GM21367 (cell line): ENCODE measurements at regions not wholly inside any gene's neighbourhood (a gene's known extent, or its start where the extent isn't known, plus 50 kb on each side); places are given as distances from the start of the nearest gene placed in this dataset.

Experiments
- ATAC-seq: cut with Tn5 transposase; IDR thresholded peaks from one replicate; pipeline ENCODE4 v1.9.1; 2021; ENCODE audit not compliant: unreplicated experiment

DNA sequence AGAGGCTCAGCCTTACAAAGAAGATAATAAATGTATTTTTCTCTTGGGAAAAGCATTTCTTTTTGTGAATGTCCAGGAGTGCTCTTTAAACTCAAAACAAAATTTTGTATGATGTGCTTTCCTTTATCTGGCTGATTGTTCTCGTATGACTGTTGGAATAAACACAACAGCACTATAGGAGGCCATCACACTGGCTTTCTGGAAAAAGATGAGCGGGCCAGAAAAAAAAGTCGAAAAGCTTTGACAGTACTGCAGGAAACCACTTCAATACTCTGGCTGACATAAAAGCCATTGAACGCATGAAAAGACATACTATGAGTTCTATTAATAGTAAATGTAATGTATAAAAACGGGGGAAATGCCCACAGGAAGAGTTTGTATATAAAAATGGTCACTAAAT is 64.7 kb upstream of the CTSO start:
- no peak for ATAC-seq

DNA sequence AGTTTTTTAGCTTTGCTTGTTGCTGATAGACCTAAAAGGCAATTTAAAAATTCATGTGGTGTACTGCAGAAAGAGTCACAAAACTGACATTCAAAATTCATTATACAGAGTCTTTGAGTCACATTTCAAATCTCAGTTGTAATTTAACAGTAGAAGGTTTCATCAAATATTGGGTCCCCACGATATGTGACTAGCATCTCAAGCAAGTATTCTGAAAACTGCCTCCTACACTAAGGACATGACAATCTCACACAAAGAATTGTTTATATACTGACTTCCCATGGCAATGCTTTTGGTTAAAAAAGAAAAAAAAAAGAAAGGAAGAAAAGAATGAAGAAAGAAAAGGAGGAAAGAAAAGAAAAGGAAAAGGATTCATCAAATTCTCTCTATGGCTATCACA is 62.1 kb upstream of the CTSO start:
- ATAC-seq, result no peak

DNA sequence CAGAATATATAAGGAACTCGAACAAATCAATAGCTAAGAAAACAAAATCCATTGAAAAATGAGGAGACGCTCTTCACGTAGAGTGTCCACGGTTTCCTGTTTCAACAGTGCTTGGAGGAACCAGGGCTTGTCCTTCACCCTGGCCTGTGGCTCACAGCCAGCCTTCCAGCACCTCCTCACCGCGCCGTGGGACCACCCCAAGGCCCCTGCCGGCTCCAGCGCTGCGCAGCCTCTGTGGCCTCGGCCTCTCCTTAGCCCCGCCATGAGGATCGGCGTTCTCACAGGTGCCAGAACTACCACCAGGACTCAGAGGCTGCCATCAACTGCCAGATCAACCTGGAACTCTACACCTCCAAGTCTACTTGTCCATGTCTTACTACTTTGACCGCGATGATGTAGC is 52.5 kb upstream of the CTSO start:
- ATAC-seq, result no peak
